Naive thymus-derived CD8-positive, alpha-beta T cell (primary cell): ENCODE measurements at regions not wholly inside any gene's neighbourhood (a gene's known extent, or its start where the extent isn't known, plus 50 kb on each side); places are given as distances from the start of the nearest gene placed in this dataset.
"Not testable (repeated sequence)": the region's sequence is repeated elsewhere in the genome, so short reads cannot be mapped to it uniquely, and the experiment has no call there.

ENCODE experiments used
- ATAC-seq, 2 donors: fragments of 150-1000 bp; cut with Tn5 transposase in 1 of 2; sonication (Bioruptor Pico), chemical (Tn5 transposase) in 1 of 2; 1 replicate in 1 of 2; 2 replicates in 1 of 2; pipeline ENCODE4 v1.10.0; 2021; ENCODE audit warnings: mild to moderate bottlenecking in 2 of 2, moderate library complexity in 2 of 2
- POLR2A ChIA-PET: fragments of 350-600 bp; sonication (Branson Sonifier 250); formaldehyde crosslinking; loops from one replicate; lab custom pipeline; 2021; ENCODE audit warnings: antibody characterized with exemption; lab: Charles Lee
- DNase-seq, 10 donors: peaks; one replicate each; pipeline versions ENCODE4 v3.0.0 to v3.0.0-alpha.2; 2020 to 2022
- H3K27ac Mint-ChIP-seq, 10 donors: one replicate each; pipeline ENCODE4 v1.8.0; 2020 to 2022; ENCODE audit warnings: mild to moderate bottlenecking in 10 of 10, mixed read lengths in 10 of 10, moderate library complexity in 4 of 10, inconsistent platforms in 1 of 10
- H3K27me3 Mint-ChIP-seq, 5 donors: one replicate each; pipeline ENCODE4 v1.8.0; 2021 to 2022; ENCODE audit warnings: mixed read lengths in 5 of 5
- H3K36me3 Mint-ChIP-seq, 3 donors: one replicate each; pipeline ENCODE4 v1.8.0; 2020 to 2022; ENCODE audit warnings: mixed read lengths in 3 of 3, mild to moderate bottlenecking in 2 of 3, inconsistent platforms in 1 of 3
- H3K4me1 Mint-ChIP-seq, 4 donors: one replicate each; pipeline ENCODE4 v1.8.0; 2021 to 2022; ENCODE audit warnings: mixed read lengths in 4 of 4
- H3K4me3 Mint-ChIP-seq, 10 donors: one replicate each; pipeline ENCODE4 v1.8.0; 2020 to 2022; ENCODE audit warnings: mild to moderate bottlenecking in 10 of 10, mixed read lengths in 10 of 10, moderate library complexity in 6 of 10, inconsistent platforms in 1 of 10
- H3K9me3 Mint-ChIP-seq, 9 donors: one replicate each; pipeline ENCODE4 v1.8.0; 2020 to 2022; ENCODE audit warnings: mixed read lengths in 9 of 9, mild to moderate bottlenecking in 3 of 9, inconsistent platforms in 1 of 9, moderate library complexity in 1 of 9

DNA sequence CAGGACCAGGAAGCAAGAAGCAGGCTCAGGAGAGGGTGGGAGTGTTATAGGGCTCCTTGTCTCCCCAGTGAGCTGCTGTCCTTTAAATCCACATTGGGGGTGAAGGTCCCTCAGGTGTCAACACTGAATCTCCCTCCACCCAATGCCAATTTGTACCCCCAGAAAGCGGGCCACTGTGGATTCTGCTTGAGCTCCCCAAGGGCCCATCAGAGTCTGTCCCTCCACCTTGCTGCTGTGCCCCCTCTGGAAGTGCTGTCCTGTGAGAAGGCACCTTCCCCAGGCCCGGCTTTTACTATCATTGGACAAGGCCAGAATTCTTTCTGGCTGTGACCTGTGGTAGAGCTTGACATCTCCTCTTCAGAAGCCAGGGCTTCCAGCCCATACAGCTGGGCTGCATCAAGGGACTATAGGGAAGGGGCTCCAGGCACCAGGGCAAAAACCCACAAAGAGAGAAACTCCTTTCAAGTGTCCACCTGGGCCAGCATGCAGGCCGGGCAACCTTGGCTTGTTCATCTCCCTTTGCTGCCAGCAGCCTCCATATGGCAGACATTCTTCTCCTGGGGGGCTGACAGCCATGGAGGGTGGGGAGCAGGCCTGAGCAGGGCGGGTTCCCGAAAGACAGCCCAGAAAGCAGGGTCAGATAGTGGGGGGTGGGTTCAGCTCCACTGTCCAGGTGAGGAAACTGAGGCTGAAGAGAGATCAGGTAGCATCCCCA lies 63.7 kb upstream of the TAMM41 start:
- H3K27me3 Mint-ChIP-seq, H3K27ac Mint-ChIP-seq, POLR2A ChIA-PET, ATAC-seq, H3K36me3 Mint-ChIP-seq, H3K4me1 Mint-ChIP-seq, H3K9me3 Mint-ChIP-seq, DNase-seq, H3K4me3 Mint-ChIP-seq: not testable (repeated sequence)

DNA sequence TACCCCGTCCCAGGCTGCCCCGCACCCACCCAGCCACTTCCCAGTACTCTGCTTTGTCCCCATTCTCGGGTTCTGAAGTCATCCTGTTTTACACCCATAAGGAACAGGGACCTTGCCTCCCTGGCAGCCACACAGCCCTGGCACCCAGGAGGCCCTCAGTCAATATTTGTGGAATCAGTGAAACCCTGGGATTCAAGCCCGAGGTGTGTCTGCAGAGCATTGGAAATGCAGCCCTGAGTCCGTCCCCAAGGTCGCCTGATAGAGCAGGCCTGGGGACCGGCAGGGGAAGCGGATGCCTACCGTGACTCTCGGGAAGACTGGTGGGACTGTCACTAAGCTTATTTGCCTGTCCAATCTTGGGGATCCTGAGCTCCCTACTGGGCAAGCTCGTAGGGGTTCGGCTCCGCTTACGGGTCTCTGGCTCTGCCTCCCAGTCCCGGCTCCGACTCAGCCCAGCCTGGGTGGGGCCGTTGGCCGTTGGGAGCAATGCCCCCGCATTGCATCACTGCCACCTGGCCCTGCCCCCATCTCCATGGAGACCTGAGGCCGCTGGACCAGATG lies 64.4 kb upstream of the TAMM41 start:
- no peak overlapping the region for H3K27ac Mint-ChIP-seq
- no peaks in the 10 kb centered on the region for H3K9me3 Mint-ChIP-seq
- no peak overlapping the region for H3K4me3 Mint-ChIP-seq
- H3K36me3 Mint-ChIP-seq: no peaks in the 10 kb centered on the region
- DNase-seq (no peak), ATAC-seq (no peak)
- H3K27me3 Mint-ChIP-seq: peaks cover 0 to 7% (median 0%) of the 10 kb centered on the region in 5 donors
- H3K4me1 Mint-ChIP-seq: no peaks in the 10 kb centered on the region
- POLR2A ChIA-PET: no interaction called here

DNA sequence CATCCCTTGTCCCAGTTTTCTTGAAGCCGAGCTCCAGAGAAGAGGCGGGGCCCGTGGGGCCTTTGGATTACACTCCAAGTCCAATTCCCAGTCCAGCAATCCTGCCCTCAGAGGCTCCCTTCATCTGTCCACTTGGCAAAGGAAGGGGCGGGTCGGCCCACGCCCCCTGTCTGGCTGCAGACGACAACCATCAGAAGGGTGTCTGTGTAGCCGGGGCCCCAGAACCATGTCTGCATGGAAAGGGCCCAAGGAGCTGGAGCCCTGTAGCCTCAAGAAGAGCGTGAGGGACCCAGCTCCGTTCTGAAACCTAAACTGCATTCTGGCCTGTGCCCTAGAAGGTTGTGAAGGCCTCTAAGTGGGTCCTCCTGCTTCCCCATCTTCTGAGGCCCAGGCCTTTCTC lies 65.2 kb upstream of the TAMM41 start:
- H3K4me1 Mint-ChIP-seq, H3K4me3 Mint-ChIP-seq, H3K9me3 Mint-ChIP-seq, H3K36me3 Mint-ChIP-seq, ATAC-seq, H3K27ac Mint-ChIP-seq, DNase-seq, POLR2A ChIA-PET: not testable (repeated sequence)
- H3K27me3 Mint-ChIP-seq: peaks cover 0 to 11% (median 2%) of the 10 kb centered on the region in 5 donors

GRCh38 chr3:11913316-11913715 lies 66.6 kb upstream of the TAMM41 start:
- H3K27ac Mint-ChIP-seq: no peak overlapping the region
- no peaks in the 10 kb centered on the region for H3K36me3 Mint-ChIP-seq
- no peak overlapping the region for H3K4me3 Mint-ChIP-seq
- DNase-seq: no peak
- peaks cover 0 to 5% (median 2%) of the 10 kb centered on the region in 5 donors for H3K27me3 Mint-ChIP-seq
- no peaks in the 10 kb centered on the region for H3K4me1 Mint-ChIP-seq
- POLR2A ChIA-PET: no interaction called here
- ATAC-seq: no peak
- no peaks in the 10 kb centered on the region for H3K9me3 Mint-ChIP-seq

GRCh38 chr3:11914041-11914440 lies 67.4 kb upstream of the TAMM41 start:
- Mint-ChIP-seq H3K27ac (no peak overlapping the region), H3K36me3 (no peaks in the 10 kb centered on the region), H3K27me3 (peaks cover 0 to 5% (median 2%) of the 10 kb centered on the region in 5 donors), H3K9me3 (no peaks in the 10 kb centered on the region), H3K4me3 (no peak overlapping the region), H3K4me1 (no peaks in the 10 kb centered on the region)
- POLR2A ChIA-PET: no interaction called here
- no peak for DNase-seq
- no peak for ATAC-seq

DNA sequence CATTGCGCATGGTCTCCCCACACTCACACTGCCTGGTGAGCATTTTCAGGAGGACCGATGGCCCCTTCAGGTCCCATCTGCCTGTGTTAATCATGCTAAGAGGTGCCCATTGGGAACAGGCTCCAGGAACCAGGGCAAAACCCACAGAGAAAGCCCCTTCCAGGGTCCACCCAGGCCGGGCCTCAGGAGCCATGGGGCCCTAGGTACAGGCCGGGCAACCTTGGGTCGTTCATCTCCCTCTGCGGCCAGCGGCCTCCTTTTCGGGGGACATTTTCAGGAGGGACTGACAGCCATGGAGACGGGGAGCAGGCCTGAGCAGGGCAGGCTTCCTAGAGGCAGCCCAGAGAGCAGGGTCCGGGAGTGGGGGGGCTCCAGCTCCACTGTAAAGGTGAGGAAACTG lies 68.0 kb upstream of the TAMM41 start:
- DNase-seq (no peak), ATAC-seq (no peak)
- Mint-ChIP-seq H3K36me3 (no peaks in the 10 kb centered on the region), H3K4me1 (no peaks in the 10 kb centered on the region), H3K27me3 (peaks cover 0 to 5% (median 2%) of the 10 kb centered on the region in 5 donors), H3K9me3 (no peaks in the 10 kb centered on the region), H3K4me3 (no peak overlapping the region), H3K27ac (no peak overlapping the region)
- POLR2A ChIA-PET: no interaction called here

- no peaks in the 10 kb centered on the region for H3K36me3 Mint-ChIP-seq
- peaks cover 0 to 5% (median 2%) of the 10 kb centered on the region in 5 donors for H3K27me3 Mint-ChIP-seq
- H3K27ac Mint-ChIP-seq: no peak overlapping the region
- ATAC-seq (no peak), DNase-seq (no peak)
- H3K4me3 Mint-ChIP-seq: no peak overlapping the region
- POLR2A ChIA-PET: no interaction called here
- no peaks in the 10 kb centered on the region for H3K4me1 Mint-ChIP-seq
- no peaks in the 10 kb centered on the region for H3K9me3 Mint-ChIP-seq
Measured at GRCh38 chr3:11915621-11916424, 69.1 kb upstream of the TAMM41 start.

DNA sequence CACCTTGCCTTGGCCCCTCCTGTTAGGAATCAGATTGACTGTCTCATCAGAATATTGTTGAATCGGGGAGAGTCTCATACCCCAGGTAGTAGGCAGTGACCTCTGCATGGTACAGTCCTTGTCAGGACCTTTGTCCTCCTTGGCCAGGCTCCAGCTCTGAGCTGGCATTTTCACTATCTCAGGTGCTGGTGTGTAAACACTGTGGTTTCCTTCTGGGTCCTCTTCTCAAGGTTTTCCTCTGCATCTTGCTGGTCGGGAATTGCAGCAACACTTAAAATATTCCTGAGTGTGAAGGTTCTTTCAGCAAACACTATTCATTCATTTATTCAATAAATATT lies 69.7 kb upstream of the TAMM41 start:
- ATAC-seq, H3K4me1 Mint-ChIP-seq, DNase-seq, POLR2A ChIA-PET, H3K27me3 Mint-ChIP-seq, H3K9me3 Mint-ChIP-seq, H3K36me3 Mint-ChIP-seq, H3K4me3 Mint-ChIP-seq, H3K27ac Mint-ChIP-seq: not testable (repeated sequence)

- H3K9me3 Mint-ChIP-seq: no peaks in the 10 kb centered on the region
- no peak for DNase-seq
- H3K36me3 Mint-ChIP-seq: no peaks in the 10 kb centered on the region
- H3K27me3 Mint-ChIP-seq: peaks cover 0 to 5% (median 2%) of the 10 kb centered on the region in 5 donors
- H3K27ac Mint-ChIP-seq: no peak overlapping the region
- H3K4me1 Mint-ChIP-seq: no peaks in the 10 kb centered on the region
- POLR2A ChIA-PET: no interaction called here
- no peak for ATAC-seq
- no peak overlapping the region for H3K4me3 Mint-ChIP-seq
Measured at GRCh38 chr3:11917051-11917450, 70.4 kb upstream of the TAMM41 start.

DNA sequence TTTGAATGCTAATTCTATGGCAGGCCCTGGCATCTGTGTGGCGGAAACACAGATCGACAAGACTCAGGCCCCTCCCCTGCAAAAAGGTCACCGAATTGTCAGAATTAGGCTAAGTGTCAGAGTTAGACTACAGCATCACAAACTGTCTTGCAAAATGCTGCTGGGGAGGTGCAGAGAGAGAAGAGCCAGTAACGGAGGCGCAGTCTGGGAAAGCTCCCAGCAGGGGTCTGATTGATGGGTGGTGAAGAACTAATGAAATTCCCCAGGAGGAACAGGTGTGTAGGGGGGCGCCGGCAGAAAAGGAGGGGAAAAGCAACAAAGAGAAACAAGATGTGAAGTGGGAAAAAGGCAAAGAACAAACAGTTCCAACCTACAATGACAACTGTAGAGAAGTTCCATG lies 72.7 kb upstream of the TAMM41 start:
- H3K4me3 Mint-ChIP-seq: no peak overlapping the region
- H3K27me3 Mint-ChIP-seq: peaks cover 0 to 7% (median 0%) of the 10 kb centered on the region in 5 donors
- POLR2A ChIA-PET: no interaction called here
- ATAC-seq (no peak), DNase-seq (no peak)
- no peak overlapping the region for H3K27ac Mint-ChIP-seq
- H3K4me1 Mint-ChIP-seq: no peaks in the 10 kb centered on the region
- no peaks in the 10 kb centered on the region for H3K36me3 Mint-ChIP-seq
- H3K9me3 Mint-ChIP-seq: no peaks in the 10 kb centered on the region

- Mint-ChIP-seq H3K27me3 (peaks cover 0 to 6% (median 0%) of the 10 kb centered on the region in 5 donors), H3K27ac (no peak overlapping the region), H3K36me3 (no peaks in the 10 kb centered on the region), H3K9me3 (peaks cover 0 to 6% (median 0%) of the 10 kb centered on the region in 9 donors), H3K4me1 (no peaks in the 10 kb centered on the region), H3K4me3 (no peak overlapping the region)
- DNase-seq: no peak
- POLR2A ChIA-PET: no interaction called here
- no peak for ATAC-seq
Measured at GRCh38 chr3:11924518-11924917, 77.8 kb upstream of the TAMM41 start.

DNA sequence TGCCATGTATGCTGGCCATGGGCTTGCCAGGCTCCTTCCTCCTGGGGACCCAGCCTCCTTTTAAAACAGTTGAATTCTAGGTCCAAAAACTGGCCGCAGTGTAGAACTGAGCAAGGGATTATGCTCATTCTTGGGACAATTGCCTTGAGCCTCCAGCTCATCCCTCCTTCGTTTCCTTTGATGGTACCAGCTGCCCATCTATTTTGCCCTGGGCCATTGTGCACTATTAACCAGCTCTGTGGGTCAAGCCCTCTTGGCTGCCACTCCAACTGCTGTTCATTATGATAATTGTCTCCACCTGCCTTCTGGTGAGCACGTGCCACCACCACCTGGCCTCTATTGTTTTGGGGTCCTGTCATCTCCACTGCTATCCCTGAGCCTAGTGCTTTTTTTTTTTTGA lies 75.8 kb upstream of the SYN2 start:
- Mint-ChIP-seq H3K36me3 (peaks cover 0 to 4% (median 0%) of the 10 kb centered on the region in 3 donors), H3K9me3 (peaks cover 0 to 6% (median 0%) of the 10 kb centered on the region in 9 donors), H3K4me3 (no peak overlapping the region), H3K27ac (no peak overlapping the region), H3K4me1 (no peaks in the 10 kb centered on the region), H3K27me3 (peaks cover 0 to 6% (median 2%) of the 10 kb centered on the region in 5 donors)
- ATAC-seq (no peak), DNase-seq (no peak)
- POLR2A ChIA-PET: no interaction called here

- Mint-ChIP-seq H3K4me1 (no peaks in the 10 kb centered on the region), H3K4me3 (no peak overlapping the region), H3K27ac (no peak overlapping the region), H3K9me3 (peaks cover 0 to 6% (median 0%) of the 10 kb centered on the region in 9 donors), H3K36me3 (peaks cover 0 to 4% (median 0%) of the 10 kb centered on the region in 3 donors), H3K27me3 (peaks cover 0 to 4% (median 2%) of the 10 kb centered on the region in 5 donors)
- DNase-seq (no peak), ATAC-seq (no peak)
- POLR2A ChIA-PET: no interaction called here
Measured at GRCh38 chr3:11929531-11929930, 74.7 kb upstream of the SYN2 start.
